ENCODE measurements at regions not wholly inside any gene's neighbourhood (a gene's known extent, or its start where the extent isn't known, plus 50 kb on each side); places are given as distances from the start of the nearest gene placed in this dataset.
A peak's percentile ranks its signal among the peaks of the same experiment; 100 is the strongest.

- no TSS peak for BruUV-seq (replicated peaks)
- no peak overlapping the region for H3K4me3 ChIP-seq
- no peaks in the 10 kb centered on the region for H3K36me3 ChIP-seq (ENCODE audit: low read depth)
- no peak overlapping the region for H3K4me2 ChIP-seq
- intact Hi-C loops (cut with micrococcal nuclease; ENCODE audit: unreplicated experiment) = no loop called here
- no peaks in the 10 kb centered on the region for H3K79me2 ChIP-seq (ENCODE audit: low read depth)
- peaks cover 17% of the 10 kb centered on the region for H3K4me1 ChIP-seq (replicated peaks; ENCODE audit: insufficient read depth)
- CTCF ChIA-PET = no interaction called here
- H3K27ac ChIP-seq = no peak overlapping the region
- no peaks in the 10 kb centered on the region for H4K20me1 ChIP-seq (ENCODE audit: insufficient read depth)
- no peak for DNase-seq
- no peaks in the 10 kb centered on the region for H3K9me2 ChIP-seq (ENCODE audit: insufficient read depth)
- TF ChIP-seq CTCF (conservative IDR thresholded peaks at IDR 0.05) = no peak
- TF ChIP-seq EZH2 (IDR thresholded peaks at IDR 0.05; ENCODE audit: low read depth) = no peak
- POLR2A ChIA-PET (ENCODE audit: unreplicated experiment) = no interaction called here
- H3K27me3 ChIP-seq (ENCODE audit: insufficient read depth, low read depth) = no peaks in the 10 kb centered on the region
- no peaks in the 10 kb centered on the region; the same call in 1 of the 2 replicates for H3K9me3 ChIP-seq (ENCODE audit: insufficient read depth, low read depth)
- no peak overlapping the region for H2AFZ ChIP-seq
- H3F3A ChIP-seq (ENCODE audit: insufficient read depth, low read depth) = no peaks in the 10 kb centered on the region
Observed at GRCh38 chr3:118540826-118541225, 493.8 kb downstream of the IGSF11 start.

DNA sequence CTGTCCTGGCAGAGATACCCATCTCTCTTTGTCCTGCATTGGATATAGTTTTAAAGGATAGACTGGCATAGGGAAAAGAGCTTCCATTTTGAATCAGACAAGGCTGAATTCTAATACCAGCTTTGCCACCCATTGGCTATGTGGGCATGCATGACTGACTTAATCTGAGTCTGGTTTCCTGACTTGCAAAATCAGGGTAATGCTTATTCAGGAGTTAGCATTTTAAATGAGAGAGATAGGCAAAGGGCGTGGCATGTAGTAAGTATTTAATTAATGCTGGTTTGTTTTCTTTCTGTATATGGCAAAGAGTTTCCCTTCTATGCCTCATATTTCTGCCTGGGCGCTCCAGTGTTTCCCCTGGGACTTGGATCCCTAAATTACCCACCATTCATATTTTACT, 492.9 kb downstream of the IGSF11 start:
- Histone ChIP-seq H3K4me3 (no peak overlapping the region), H3F3A (ENCODE audit: insufficient read depth, low read depth) (no peaks in the 10 kb centered on the region), H4K20me1 (ENCODE audit: insufficient read depth) (no peaks in the 10 kb centered on the region), H3K9me2 (ENCODE audit: insufficient read depth) (no peaks in the 10 kb centered on the region), H3K4me2 (no peak overlapping the region), H3K36me3 (ENCODE audit: low read depth) (no peaks in the 10 kb centered on the region), H3K4me1 (replicated peaks; ENCODE audit: insufficient read depth) (peaks cover 10% of the 10 kb centered on the region), H3K79me2 (ENCODE audit: low read depth) (no peaks in the 10 kb centered on the region), H3K27me3 (ENCODE audit: insufficient read depth, low read depth) (no peaks in the 10 kb centered on the region), H2AFZ (no peak overlapping the region), H3K9me3 (ENCODE audit: insufficient read depth, low read depth) (no peaks in the 10 kb centered on the region; the same call in 1 of the 2 replicates), H3K27ac (no peak overlapping the region)
- no peak for DNase-seq
- TF ChIP-seq EZH2 (IDR thresholded peaks at IDR 0.05; ENCODE audit: low read depth) (no peak), CTCF (conservative IDR thresholded peaks at IDR 0.05) (no peak)
- ChIA-PET CTCF (no interaction called here), POLR2A (ENCODE audit: unreplicated experiment) (no interaction called here)
- intact Hi-C loops (cut with micrococcal nuclease; ENCODE audit: unreplicated experiment) = no loop called here
- no TSS peak for BruUV-seq (replicated peaks)

DNA sequence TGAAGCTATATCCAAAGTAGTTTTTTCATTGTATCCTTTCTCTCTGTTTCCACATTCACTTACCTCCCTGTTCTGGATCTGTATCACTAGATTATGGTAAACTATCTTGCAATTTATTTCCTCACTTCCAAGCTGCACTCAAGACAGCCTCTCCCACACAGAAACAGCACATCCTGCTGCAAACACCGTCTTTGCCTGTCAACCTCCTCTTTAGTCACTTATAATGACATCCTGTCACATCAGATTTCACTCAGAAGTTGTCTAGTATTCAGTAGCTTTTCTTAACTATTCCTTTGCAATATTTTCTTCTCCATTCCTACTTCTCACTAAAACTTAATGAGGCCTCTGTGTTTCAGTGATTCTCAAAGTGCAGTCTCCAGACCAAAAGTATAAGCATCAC, 490.8 kb downstream of the IGSF11 start:
- POLR2A ChIA-PET (ENCODE audit: unreplicated experiment) = no interaction called here
- BruUV-seq (replicated peaks) = no TSS peak
- no peak for DNase-seq

More for the DNA sequence above, 490.8 kb downstream of the IGSF11 start:
- H3K36me3 ChIP-seq (ENCODE audit: low read depth) = no peaks in the 10 kb centered on the region
- no peaks in the 10 kb centered on the region; the same call in 1 of the 2 replicates for H3K9me3 ChIP-seq (ENCODE audit: insufficient read depth, low read depth)
- no peaks in the 10 kb centered on the region for H3K27me3 ChIP-seq (ENCODE audit: insufficient read depth, low read depth)
- intact Hi-C loops (cut with micrococcal nuclease; ENCODE audit: unreplicated experiment) = no loop called here
- H2AFZ ChIP-seq = 0 out of 2 replicates have a peak overlapping the region, but pooled peaks have one; percentile 53
- no peak overlapping the region for H3K27ac ChIP-seq
- H3F3A ChIP-seq (ENCODE audit: insufficient read depth, low read depth) = no peaks in the 10 kb centered on the region
- H3K4me1 ChIP-seq (replicated peaks; ENCODE audit: insufficient read depth) = peaks cover 7% of the 10 kb centered on the region
- TF ChIP-seq CTCF (conservative IDR thresholded peaks at IDR 0.05) = no peak
- TF ChIP-seq EZH2 (IDR thresholded peaks at IDR 0.05; ENCODE audit: low read depth) = no peak
- no peaks in the 10 kb centered on the region for H3K79me2 ChIP-seq (ENCODE audit: low read depth)
- no peak overlapping the region for H3K4me3 ChIP-seq
- H3K9me2 ChIP-seq (ENCODE audit: insufficient read depth) = no peaks in the 10 kb centered on the region
- CTCF ChIA-PET = no interaction called here
- H4K20me1 ChIP-seq (ENCODE audit: insufficient read depth) = no peaks in the 10 kb centered on the region
- H3K4me2 ChIP-seq = no peak overlapping the region

Measured in PC-9 (cell line).